ENCODE measurements at regions not wholly inside any gene's neighbourhood (a gene's known extent, or its start where the extent isn't known, plus 50 kb on each side); places are given as distances from the start of the nearest gene placed in this dataset.
"Not testable (repeated sequence)": the region's sequence is repeated elsewhere in the genome, so short reads cannot be mapped to it uniquely, and the experiment has no call there.

- H3K27me3 ChIP-seq (ENCODE audit: insufficient read depth, poor library complexity, severe bottlenecking), result no peaks in the 10 kb centered on the region
- H3K4me3 ChIP-seq (ENCODE audit: severe bottlenecking), result no peak overlapping the region
- TF ChIP-seq, protein P1, sequence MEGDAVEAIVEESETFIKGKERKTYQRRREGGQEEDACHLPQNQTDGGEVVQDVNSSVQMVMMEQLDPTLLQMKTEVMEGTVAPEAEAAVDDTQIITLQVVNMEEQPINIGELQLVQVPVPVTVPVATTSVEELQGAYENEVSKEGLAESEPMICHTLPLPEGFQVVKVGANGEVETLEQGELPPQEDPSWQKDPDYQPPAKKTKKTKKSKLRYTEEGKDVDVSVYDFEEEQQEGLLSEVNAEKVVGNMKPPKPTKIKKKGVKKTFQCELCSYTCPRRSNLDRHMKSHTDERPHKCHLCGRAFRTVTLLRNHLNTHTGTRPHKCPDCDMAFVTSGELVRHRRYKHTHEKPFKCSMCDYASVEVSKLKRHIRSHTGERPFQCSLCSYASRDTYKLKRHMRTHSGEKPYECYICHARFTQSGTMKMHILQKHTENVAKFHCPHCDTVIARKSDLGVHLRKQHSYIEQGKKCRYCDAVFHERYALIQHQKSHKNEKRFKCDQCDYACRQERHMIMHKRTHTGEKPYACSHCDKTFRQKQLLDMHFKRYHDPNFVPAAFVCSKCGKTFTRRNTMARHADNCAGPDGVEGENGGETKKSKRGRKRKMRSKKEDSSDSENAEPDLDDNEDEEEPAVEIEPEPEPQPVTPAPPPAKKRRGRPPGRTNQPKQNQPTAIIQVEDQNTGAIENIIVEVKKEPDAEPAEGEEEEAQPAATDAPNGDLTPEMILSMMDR (IDR thresholded peaks at IDR 0.05; ENCODE audit: poor library complexity, severe bottlenecking), result no peak
- H3K4me1 ChIP-seq (ENCODE audit: insufficient read depth, poor library complexity, severe bottlenecking), result no peaks in the 10 kb centered on the region
- no peak for DNase-seq (ENCODE audit: low spot score)
- no peak overlapping the region for H3K27ac ChIP-seq (ENCODE audit: poor library complexity, severe bottlenecking)
- no peak for ATAC-seq (ENCODE audit: low read depth)
- H3K36me3 ChIP-seq (ENCODE audit: low read depth), result no peaks in the 10 kb centered on the region
- H3K9me3 ChIP-seq (ENCODE audit: severe bottlenecking), result no peaks in the 10 kb centered on the region
Measured at GRCh38 chr3:162710332-162711112, 1213.9 kb downstream of the OTOL1 start.

GRCh38 chr3:162717074-162717473 is 1220.5 kb downstream of the OTOL1 start:
- not testable (repeated sequence) for H3K4me1 ChIP-seq (ENCODE audit: insufficient read depth, poor library complexity, severe bottlenecking); H3K4me3 ChIP-seq (ENCODE audit: severe bottlenecking); H3K36me3 ChIP-seq (ENCODE audit: low read depth); H3K9me3 ChIP-seq (ENCODE audit: severe bottlenecking); DNase-seq (ENCODE audit: low spot score); H3K27me3 ChIP-seq (ENCODE audit: insufficient read depth, poor library complexity, severe bottlenecking); H3K27ac ChIP-seq (ENCODE audit: poor library complexity, severe bottlenecking); ATAC-seq (ENCODE audit: low read depth)

DNA sequence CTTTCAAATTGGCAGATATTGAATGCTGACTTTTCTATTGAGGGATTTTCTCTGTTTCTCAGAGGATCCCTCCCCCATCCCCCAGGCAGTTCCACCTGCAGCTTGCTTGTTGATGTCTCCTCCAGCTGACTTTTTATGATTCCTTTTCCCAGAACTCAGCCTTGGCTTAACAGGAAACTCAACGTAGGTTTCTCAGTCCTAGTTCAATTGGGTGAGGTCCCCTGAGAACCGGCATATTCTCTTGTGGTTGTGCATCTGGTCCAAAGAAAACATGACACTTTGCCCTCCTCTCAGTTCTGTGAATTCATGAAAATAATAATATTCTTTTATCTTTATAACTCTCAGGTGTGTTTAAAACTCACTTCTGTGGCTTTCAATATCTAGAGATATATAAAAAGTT is 1222.1 kb downstream of the OTOL1 start:
- Histone ChIP-seq H3K4me3 (ENCODE audit: severe bottlenecking) (no peak overlapping the region), H3K9me3 (ENCODE audit: severe bottlenecking) (no peaks in the 10 kb centered on the region), H3K36me3 (ENCODE audit: low read depth) (no peaks in the 10 kb centered on the region), H3K27ac (ENCODE audit: poor library complexity, severe bottlenecking) (no peak overlapping the region), H3K4me1 (ENCODE audit: insufficient read depth, poor library complexity, severe bottlenecking) (peaks cover 10% of the 10 kb centered on the region), H3K27me3 (ENCODE audit: insufficient read depth, poor library complexity, severe bottlenecking) (no peaks in the 10 kb centered on the region)
- no peak for DNase-seq (ENCODE audit: low spot score)
- ATAC-seq (ENCODE audit: low read depth), result no peak
- TF ChIP-seq, protein P1 (IDR thresholded peaks at IDR 0.05; ENCODE audit: poor library complexity, severe bottlenecking), result no peak

DNA sequence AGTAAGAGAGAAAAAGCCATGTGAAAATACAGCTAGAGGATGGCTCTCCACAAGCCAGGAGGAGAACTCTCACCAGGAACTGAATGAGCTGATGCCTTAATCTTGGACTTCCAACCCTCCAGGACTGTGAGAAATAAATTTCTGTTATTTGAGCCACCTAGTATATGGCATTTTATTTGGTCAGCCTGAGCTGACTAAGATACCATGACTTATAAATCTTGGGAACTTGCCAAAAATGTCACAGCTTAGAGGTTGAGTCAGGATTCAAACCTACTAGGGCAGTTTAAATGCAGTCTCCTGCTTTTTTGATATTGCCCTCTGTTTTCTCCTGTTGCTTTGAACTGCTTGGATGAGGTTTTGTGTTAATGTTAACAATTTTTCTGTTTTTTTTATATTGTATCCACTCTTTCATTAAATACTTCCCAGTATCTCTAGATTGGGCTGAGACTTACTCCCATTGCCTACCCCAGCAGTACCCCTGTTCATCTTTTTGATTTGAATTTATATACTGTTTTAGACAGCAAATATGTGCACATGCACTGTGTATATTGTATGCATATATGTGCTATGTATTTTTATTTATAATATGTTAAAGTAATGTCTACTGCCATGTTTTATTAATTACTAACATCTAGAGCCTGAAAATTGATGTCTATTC is 1223.2 kb downstream of the OTOL1 start:
- Histone ChIP-seq H3K4me3 (ENCODE audit: severe bottlenecking) (no peak overlapping the region), H3K27me3 (ENCODE audit: insufficient read depth, poor library complexity, severe bottlenecking) (no peaks in the 10 kb centered on the region), H3K9me3 (ENCODE audit: severe bottlenecking) (no peaks in the 10 kb centered on the region), H3K27ac (ENCODE audit: poor library complexity, severe bottlenecking) (no peak overlapping the region), H3K36me3 (ENCODE audit: low read depth) (no peaks in the 10 kb centered on the region), H3K4me1 (ENCODE audit: insufficient read depth, poor library complexity, severe bottlenecking) (peaks cover 10% of the 10 kb centered on the region)
- TF ChIP-seq, protein P1 (IDR thresholded peaks at IDR 0.05; ENCODE audit: poor library complexity, severe bottlenecking), result no peak
- peak; percentile 99 for ATAC-seq (ENCODE audit: low read depth)
- no peak for DNase-seq (ENCODE audit: low spot score)

- no peak for ATAC-seq (ENCODE audit: low read depth)
- no peak for DNase-seq (ENCODE audit: low spot score)
- Histone ChIP-seq H3K36me3 (ENCODE audit: low read depth) (no peaks in the 10 kb centered on the region), H3K27ac (ENCODE audit: poor library complexity, severe bottlenecking) (no peak overlapping the region), H3K9me3 (ENCODE audit: severe bottlenecking) (no peaks in the 10 kb centered on the region), H3K27me3 (ENCODE audit: insufficient read depth, poor library complexity, severe bottlenecking) (no peaks in the 10 kb centered on the region), H3K4me3 (ENCODE audit: severe bottlenecking) (no peak overlapping the region), H3K4me1 (ENCODE audit: insufficient read depth, poor library complexity, severe bottlenecking) (peaks cover 10% of the 10 kb centered on the region)
- TF ChIP-seq, protein P1 (IDR thresholded peaks at IDR 0.05; ENCODE audit: poor library complexity, severe bottlenecking), result no peak
Measured at GRCh38 chr3:162721736-162722135, 1225.1 kb downstream of the OTOL1 start.

Measured in RWPE2 (cell line).